ENCODE measurements at regions not wholly inside any gene's neighbourhood (a gene's known extent, or its start where the extent isn't known, plus 50 kb on each side); places are given as distances from the start of the nearest gene placed in this dataset.

- ATAC-seq, result no peak
- no peak for DNase-seq
- intact Hi-C loops (cut with micrococcal nuclease), result no loop called here
These were observed 448.9 kb downstream of the SH2D4B start for GRCh38 chr10:80986596-80986995.

GRCh38 chr10:80988755-80989154, 451.1 kb downstream of the SH2D4B start:
- ATAC-seq (no peak), DNase-seq (no peak)
- intact Hi-C loops (cut with micrococcal nuclease), result no loop called here

DNA sequence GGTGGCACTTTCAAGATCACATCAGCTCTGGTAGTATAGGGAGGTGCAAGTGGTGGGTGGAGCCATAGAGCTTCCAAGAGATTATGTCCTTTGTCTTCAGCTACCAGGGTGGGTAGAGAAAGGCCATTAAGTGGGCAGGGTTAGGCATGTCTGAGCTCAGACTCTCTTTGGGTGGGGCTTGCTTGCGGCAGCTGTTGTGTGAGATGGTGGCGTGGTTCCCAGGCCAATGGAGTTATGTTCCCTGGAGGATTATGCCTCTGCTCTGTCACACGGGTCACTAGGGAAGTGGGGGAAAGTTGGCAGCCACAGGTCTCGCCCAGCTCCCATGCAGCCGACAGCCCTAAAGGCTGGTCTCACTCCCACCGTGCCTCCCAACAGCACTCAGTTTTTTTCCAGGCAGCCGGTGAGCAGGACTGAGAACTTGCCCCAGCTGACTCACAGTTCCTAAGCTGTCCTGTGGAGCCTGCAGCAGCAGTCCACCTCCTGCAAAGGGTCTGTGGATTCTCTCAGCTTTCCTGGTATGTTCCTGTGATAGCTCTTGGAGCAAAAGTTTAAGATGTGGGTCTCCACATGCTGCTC, 459.0 kb downstream of the SH2D4B start:
- no peak for DNase-seq
- no peak for ATAC-seq
- intact Hi-C loops (cut with micrococcal nuclease), result no loop called here

GRCh38 chr10:81000781-81001180, 463.1 kb downstream of the SH2D4B start:
- ATAC-seq (no peak), DNase-seq (no peak)
- intact Hi-C loops (cut with micrococcal nuclease), result no loop called here

DNA sequence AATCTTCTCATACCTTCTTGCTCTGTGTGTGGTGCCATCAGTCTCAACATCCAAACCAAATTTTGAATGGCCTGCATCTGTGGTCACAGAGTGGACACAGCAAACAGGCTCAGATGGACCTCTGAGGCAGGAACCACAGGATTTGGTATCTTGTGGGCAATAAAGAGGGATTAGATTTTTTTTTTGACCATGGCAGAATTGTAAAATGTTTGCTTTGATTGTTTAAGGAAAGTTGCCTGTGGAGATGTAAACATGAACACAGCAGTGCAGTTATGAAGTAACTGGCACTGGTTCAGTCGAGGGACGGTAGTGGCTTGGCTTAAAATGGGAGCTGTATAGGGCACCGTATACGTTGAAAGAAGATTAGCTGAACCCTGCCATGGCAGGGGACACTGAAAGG, 464.7 kb downstream of the SH2D4B start:
- ATAC-seq (no peak), DNase-seq (no peak)
- intact Hi-C loops (cut with micrococcal nuclease), result no loop called here

DNA sequence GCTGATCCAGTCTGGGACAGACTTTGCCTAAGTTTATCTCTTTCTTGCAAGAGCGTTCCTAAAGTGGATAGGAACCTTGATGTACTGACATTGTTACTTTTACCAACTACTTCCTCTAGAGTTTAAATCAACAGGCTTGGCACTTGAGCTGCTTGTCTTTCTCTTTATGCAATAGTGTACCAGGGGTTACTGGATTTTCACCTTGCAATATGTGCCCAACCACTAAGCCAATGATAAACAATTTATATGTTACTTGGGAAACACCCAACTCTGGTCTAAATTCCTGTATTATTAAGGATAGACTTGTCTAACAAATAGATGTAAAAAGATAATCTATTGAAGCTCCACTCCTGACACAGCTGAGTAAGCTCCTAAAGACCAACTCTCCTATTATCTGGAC, 470.2 kb downstream of the SH2D4B start:
- no peak for DNase-seq
- intact Hi-C loops (cut with micrococcal nuclease), result no loop called here
- ATAC-seq, result no peak

- intact Hi-C loops (cut with micrococcal nuclease), result no loop called here
- ATAC-seq (no peak), DNase-seq (no peak)
These were observed 471.0 kb downstream of the SH2D4B start for GRCh38 chr10:81008726-81009125.

DNA sequence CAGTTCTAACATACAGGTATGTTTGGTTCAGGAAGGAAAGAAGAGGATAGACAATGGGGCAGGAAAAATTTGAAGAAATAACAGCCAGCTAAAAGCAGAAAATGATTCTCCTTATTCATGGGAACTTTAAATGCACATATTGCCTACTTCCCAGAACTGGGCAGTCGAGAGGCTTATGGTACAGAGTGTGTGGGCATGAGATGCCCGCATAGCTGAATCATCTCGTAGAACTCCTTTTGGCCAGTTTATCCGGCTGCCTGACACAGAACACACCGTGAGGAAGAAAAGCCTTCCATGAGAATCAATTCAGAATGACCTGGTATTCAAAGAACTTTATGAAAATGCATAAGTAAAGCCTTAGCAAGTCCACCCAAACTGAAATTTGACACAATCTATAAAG, 471.6 kb downstream of the SH2D4B start:
- DNase-seq, result no peak
- ATAC-seq, result no peak
- intact Hi-C loops (cut with micrococcal nuclease), result no loop called here

GRCh38 chr10:81013771-81014170, 476.1 kb downstream of the SH2D4B start:
- ATAC-seq (no peak), DNase-seq (no peak)
- intact Hi-C loops (cut with micrococcal nuclease), result no loop called here

DNA sequence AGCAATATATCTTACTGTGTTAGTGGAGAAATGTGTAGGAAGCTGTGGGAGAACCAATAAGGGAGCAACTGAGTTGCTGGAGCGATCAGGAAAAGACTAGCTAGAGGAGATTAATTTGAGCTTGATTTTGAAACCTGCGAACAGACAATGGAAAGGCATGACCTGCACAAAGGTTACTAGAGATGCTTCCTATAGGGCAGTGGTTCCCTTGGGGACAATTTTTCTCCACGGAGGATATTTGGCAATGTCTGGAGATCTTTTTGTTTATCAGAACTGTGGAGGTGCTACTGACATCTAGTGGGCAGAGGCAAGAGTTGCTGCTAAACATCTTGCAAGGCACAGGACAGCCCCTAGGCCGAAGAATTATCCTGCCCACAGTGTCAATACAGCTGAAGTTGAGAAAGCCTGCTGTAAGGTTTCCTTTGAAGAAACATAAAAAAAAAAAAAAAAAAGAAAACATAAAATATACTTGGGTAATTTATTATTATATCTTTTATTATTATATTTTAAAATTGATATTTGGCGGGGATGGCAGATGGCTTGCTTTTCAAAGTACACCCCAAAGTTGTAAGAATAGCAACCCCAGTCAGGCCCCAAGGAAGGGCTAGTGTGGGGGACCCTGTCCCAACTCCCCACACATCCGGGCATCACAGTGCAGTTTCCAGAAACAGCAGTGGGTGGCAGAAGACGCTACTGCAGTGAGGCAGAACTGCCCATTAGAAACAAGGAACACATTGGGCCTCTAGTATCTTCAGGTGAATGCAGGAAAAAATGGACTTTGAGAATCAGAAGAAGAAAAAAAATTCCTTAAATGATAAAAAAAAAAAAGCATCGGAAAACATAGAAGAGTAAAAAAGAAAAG, 481.6 kb downstream of the SH2D4B start:
- DNase-seq (no peak), ATAC-seq (no peak)
- intact Hi-C loops (cut with micrococcal nuclease), result no loop called here

DNA sequence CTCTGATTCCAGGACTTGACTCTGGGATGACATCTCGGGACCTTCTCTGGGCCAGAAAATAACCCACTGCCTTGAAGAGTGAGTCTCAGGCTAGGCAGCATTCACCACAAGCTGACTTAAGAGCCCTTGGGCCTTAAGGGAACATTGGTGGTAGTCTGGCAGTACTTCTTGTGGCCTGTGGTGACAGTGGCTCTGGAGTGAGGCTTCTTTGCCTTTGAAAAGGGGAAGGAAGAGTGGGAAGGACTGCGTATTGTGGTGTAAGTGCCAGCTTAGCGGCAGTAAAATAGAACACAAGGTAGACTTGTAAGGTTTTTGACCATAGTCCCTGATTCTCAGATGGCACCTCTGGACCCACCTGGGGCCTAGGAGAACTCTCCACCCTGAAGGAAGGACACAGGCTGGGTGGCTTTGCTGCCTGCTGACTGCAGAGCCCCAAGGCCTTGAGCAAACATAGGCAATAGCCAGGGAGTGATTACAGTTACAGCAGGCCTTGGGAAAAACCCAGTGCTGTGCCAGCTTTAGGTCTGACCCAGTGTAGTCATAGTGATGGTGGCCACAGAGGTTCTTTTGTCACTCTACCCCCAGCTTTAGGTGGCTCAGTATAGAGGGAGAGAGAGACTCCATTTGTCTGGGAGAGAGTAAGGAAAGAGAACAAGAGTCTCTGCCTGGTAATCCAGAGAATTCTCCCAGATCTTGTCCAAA, 483.9 kb downstream of the SH2D4B start:
- no peak for DNase-seq
- ATAC-seq, result no peak
- intact Hi-C loops (cut with micrococcal nuclease), result no loop called here

- DNase-seq (no peak), ATAC-seq (no peak)
- intact Hi-C loops (cut with micrococcal nuclease), result no loop called here
These were observed 488.9 kb downstream of the SH2D4B start for GRCh38 chr10:81026591-81026990.

DNA sequence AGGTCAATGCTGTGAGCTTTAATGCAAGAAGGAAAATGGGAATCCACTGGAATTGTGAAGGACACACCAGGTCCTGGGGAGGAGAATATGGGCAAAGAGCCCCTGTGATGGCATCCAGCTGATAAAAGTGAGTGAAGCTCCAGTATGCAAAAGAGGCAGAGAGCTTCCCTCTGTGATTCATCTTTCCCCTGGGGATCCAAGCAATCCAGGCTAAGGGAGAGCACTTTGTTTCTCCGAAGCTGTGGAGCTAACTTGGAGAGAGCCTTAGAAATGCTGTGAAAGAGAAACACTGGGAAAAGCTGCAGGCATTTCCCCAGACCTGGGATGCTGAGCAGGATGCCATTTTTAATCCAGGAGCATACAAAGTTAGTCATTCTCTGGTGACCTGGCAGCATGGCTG, 489.5 kb downstream of the SH2D4B start:
- intact Hi-C loops (cut with micrococcal nuclease), result no loop called here
- DNase-seq, result no peak
- ATAC-seq, result no peak

DNA sequence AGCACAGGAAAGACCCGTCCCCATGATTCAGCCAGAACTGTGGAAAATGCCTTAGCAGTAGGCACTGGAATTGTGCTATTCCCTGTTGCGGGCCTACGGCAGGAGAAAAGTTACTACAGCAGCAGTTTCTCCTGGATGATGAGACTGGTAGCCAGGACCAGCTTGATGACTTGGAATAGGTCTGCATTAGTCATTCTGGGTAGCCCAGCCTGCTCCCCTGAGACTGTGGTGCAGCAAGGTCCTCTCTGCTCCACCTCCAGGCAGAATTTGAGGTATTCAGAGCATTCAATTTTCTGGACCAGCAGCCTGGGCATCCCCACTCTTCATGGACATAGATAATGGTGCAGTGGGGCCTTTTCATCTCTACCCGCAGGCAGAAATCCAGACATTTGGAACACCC, 490.0 kb downstream of the SH2D4B start:
- ATAC-seq (no peak), DNase-seq (no peak)
- intact Hi-C loops (cut with micrococcal nuclease), result no loop called here

- DNase-seq (no peak), ATAC-seq (no peak)
- intact Hi-C loops (cut with micrococcal nuclease), result no loop called here
These were observed 494.1 kb downstream of the SH2D4B start for GRCh38 chr10:81031774-81032173.

- ATAC-seq, result no peak
- intact Hi-C loops (cut with micrococcal nuclease), result no loop called here
- DNase-seq, result no peak
These were observed 496.7 kb downstream of the SH2D4B start for GRCh38 chr10:81034383-81034782.

- intact Hi-C loops (cut with micrococcal nuclease), result no loop called here
- ATAC-seq (no peak), DNase-seq (no peak)
These were observed 498.6 kb downstream of the SH2D4B start for GRCh38 chr10:81036257-81036656.

DNA sequence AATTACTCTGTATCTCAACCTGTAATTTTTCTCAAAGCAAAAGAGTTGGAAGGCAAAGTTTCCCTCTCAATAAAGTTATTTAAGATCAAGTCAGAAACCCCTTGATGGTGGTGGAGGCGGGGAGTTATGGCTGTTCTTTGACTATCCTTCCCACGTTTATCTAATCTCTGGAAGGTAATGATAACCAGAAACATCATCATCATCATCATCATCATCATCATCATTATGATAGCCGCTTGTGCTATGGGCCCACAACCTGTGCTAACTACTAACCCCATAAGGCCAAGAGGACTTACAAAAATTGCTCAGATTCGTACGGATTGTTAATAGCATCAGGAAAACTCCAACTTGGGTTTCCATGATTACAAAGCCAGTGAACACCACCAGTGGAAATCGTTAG, 502.3 kb downstream of the SH2D4B start:
- no peak for DNase-seq
- ATAC-seq, result no peak

DNA sequence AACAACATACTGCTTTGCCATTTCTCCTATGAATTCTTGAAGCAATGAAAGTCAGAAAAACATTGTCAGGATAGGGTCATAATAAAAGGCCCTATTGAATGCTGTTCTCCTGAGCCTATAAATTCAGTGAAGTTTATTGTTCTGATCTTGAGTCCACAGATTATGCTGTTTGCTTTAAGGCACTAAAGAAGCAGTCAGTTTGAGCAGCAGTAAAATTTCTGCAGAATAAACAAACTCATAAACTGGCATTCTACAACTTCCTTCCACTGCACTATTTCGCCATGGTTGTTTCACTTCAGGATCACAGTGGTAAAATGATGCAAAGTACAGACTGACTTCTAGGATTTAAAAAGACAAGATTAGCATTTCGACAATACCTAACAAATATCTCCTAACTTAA, 503.2 kb downstream of the SH2D4B start:
- intact Hi-C loops (cut with micrococcal nuclease), result no loop called here
- DNase-seq (no peak), ATAC-seq (no peak)

More for the DNA sequence above, 502.3 kb downstream of the SH2D4B start:
- intact Hi-C loops (cut with micrococcal nuclease), result no loop called here

GRCh38 chr10:81042647-81043046, 504.9 kb downstream of the SH2D4B start:
- ATAC-seq, result no peak
- intact Hi-C loops (cut with micrococcal nuclease), result no loop called here

DNA sequence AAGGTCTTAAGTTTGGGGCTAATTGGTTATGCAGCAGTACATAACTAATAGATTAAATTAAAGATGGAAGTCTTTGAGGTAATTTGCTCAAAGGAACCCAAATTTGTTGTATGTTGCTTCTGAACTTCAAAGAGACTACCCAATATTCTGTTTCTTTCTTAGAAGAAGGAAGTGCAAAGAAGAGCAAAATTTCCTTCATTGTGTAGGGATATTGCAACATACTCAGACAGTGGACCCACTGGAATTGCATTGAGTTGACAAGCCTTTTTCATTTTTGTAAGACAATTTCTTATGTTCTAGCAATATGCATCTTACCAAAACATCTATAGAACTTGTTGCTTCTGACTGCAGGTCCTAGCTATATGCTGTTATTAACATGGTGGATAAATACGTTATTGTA, 527.8 kb downstream of the SH2D4B start:
- no peak for DNase-seq
- ATAC-seq, result no peak
- intact Hi-C loops (cut with micrococcal nuclease), result no loop called here

More at GRCh38 chr10:81042647-81043046, 504.9 kb downstream of the SH2D4B start:
- no peak for DNase-seq
